Omental fat pad (tissue), 3 donors: ENCODE measurements at regions not wholly inside any gene's neighbourhood (a gene's known extent, or its start where the extent isn't known, plus 50 kb on each side); places are given as distances from the start of the nearest gene placed in this dataset.

ENCODE experiments used
- ATAC-seq: fragments of 150-250 bp; one replicate; pipeline ENCODE4 v1.9.1; 2016; ENCODE audit warnings: mild to moderate bottlenecking, moderate library complexity; ENCODE audit not compliant: low FRiP score
- DNase-seq: peaks from one replicate; pipeline ENCODE4 v3.0.0-alpha.2; 2019; ENCODE audit warnings: low spot score
- TF ChIP-seq, protein P1 (sequence below), 3 donors: fragments of 450-650 bp; IDR thresholded peaks; one replicate each; pipeline ENCODE4 v1.5.1; 2016 to 2017; ENCODE audit warnings: antibody characterized with exemption in 3 of 3, mild to moderate bottlenecking in 3 of 3, moderate library complexity in 2 of 3

DNA sequence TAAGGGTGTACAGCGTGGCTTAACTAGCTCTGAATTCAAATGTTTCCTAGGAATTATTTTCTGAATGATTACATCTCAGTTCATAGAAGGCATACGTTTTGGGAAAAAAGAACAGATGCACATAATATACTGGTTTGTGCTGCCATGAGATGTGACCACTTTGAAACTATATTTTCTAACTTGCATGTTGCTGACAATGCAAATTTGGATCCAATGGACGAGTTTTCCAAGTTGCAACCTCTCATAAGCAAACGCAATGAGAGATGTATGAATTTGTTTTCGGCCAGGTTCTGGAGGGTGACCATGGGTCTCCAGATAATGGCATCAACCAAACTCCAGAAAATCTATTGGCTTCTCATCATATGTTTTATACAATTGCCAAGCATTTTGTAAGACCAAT lies 1445.4 kb downstream of the AACS start:
- ATAC-seq = no peak
- DNase-seq = no peak
- TF ChIP-seq, protein P1, sequence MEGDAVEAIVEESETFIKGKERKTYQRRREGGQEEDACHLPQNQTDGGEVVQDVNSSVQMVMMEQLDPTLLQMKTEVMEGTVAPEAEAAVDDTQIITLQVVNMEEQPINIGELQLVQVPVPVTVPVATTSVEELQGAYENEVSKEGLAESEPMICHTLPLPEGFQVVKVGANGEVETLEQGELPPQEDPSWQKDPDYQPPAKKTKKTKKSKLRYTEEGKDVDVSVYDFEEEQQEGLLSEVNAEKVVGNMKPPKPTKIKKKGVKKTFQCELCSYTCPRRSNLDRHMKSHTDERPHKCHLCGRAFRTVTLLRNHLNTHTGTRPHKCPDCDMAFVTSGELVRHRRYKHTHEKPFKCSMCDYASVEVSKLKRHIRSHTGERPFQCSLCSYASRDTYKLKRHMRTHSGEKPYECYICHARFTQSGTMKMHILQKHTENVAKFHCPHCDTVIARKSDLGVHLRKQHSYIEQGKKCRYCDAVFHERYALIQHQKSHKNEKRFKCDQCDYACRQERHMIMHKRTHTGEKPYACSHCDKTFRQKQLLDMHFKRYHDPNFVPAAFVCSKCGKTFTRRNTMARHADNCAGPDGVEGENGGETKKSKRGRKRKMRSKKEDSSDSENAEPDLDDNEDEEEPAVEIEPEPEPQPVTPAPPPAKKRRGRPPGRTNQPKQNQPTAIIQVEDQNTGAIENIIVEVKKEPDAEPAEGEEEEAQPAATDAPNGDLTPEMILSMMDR (IDR thresholded peaks at IDR 0.05) = no peak

DNA sequence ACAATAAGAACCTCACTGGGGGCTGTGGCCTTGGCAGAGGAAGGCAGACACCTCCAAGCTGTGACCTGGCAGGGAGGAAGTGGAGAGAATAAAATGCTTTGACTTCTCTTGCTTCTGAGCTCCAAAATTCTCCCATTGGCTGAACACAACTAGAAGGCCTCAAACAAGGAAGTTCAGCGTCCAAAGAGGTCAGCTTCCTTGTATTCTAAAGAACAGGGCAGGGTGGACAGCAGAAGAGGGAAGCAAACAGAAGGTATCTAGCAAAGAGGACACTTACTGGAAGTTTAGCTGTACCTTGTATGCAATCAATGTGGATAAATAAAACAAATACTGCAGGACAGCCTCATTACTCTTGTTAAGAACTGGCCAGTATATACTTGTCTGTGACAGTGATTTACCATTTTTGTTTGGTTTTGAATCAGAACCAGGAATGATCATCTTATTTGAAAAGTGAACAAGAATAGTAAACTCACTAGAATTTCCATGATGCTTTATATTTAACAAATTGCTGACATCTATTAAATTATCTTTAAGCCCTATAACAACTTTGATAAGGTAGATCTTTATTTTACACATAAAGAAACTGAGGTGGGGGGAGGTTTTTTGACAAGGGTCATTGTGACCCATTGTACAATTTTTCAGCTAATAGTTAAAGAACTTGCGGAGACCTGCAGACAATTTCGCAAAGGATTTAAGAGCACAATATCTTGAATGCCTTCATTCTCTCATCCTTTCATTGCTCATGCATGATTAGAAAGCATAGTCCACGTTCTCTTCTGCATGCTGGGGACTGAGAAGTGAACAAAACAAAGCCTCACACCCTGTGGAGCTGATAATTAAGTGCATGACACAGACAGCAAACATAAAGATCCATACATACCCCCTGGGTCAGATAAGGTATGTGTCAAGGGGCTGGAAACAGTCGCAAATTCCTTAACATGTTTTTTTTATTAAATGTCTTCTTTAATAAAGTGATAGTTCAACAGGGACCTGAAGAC lies 1448.0 kb downstream of the AACS start:
- TF ChIP-seq, protein P1 (IDR thresholded peaks at IDR 0.05) = no peak
- DNase-seq (no peak), ATAC-seq (no peak)

DNA sequence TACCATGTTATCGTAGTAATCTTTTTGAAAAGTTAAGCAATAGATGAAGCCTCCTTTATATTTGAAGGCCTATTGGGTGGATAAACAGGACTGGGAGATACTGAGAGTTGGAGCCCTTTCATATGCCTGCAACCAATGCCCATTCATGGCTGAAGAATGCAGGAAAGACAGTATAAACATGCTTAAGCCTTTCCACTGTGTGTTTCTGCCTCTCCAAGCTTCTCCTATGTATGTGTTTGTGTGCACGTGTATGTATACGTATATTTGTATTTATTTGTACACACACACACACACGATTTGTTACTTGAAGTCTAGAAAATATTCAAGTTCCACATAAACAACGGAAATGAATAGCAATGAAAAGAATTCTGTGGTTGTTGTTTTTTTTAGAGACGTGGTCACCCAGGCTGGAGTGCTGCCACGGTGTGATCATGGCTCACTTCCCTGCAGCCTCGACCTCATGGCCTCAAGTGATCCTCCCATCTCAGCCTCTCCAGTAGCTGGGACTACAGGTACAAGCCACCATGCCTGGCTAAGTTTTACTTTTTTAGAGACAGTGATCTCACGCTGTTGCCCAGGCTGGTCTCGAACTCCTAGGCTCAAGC lies 1453.5 kb downstream of the AACS start:
- TF ChIP-seq, protein P1 (IDR thresholded peaks at IDR 0.05) = no peak
- no peak for ATAC-seq
- no peak for DNase-seq

DNA sequence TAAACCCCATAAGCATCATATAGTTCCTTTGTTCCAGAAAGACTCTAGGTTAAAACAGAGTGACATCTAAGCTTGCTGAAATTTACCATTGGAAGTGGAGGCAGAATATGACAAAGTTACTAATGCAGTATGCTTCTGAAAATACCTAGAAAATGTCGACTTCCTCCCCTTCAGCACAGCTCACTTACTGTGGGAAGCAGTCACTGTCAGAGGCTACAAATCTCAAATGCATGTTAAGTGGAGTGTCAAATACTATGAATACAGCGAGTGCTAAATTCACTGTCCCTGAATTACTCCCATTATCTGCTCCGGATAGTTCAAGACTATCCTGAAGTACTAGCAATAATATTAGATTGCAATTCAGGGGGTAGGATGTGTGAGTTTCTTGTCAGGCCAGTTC lies 1454.6 kb downstream of the AACS start:
- DNase-seq (no peak), ATAC-seq (no peak)
- TF ChIP-seq, protein P1 (IDR thresholded peaks at IDR 0.05) = no peak

DNA sequence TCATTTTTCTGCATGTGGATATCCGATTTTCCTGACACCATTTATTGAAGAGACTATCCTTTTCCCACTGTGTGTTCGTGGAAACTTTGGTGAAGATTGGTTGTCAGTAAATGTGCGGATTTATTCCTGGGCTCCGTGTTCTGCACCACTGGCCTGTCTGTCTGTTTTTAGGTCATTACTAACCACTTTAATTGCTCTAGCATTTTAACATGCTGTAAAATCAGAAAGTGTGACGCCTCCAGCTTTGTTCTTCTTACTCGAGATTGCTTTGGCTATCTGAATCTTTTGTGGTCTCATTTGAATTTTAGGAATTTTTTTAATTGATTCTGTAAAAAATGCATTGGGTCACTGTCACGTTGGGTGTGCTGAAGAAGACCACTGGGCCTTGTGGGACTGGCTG lies 1458.7 kb downstream of the AACS start:
- TF ChIP-seq, protein P1 (IDR thresholded peaks at IDR 0.05) = no peak
- DNase-seq (no peak), ATAC-seq (no peak)

DNA sequence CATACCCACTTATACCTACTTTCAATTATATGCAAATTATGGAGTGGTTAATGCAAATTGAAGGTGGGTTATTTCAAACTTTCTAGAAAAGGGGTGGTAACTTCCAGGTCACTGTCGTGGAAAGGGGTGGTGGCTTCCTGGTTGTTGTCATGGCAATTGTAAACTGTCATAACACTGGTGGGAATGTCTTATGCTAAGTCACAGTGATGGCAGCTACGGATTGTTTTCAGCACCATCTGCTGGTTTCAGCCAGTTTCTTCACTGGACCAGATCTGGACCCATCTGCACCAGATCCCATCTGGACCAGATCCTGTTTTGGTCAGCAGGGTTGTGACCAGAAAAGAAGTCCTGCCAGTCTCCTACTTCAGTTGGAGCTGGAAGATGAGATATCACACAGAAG lies 1469.3 kb downstream of the AACS start:
- DNase-seq (no peak), ATAC-seq (no peak)
- TF ChIP-seq, protein P1 (IDR thresholded peaks at IDR 0.05) = no peak
